IPS-15b (cell line): ENCODE measurements at regions not wholly inside any gene's neighbourhood (a gene's known extent, or its start where the extent isn't known, plus 50 kb on each side); places are given as distances from the start of the nearest gene placed in this dataset.
"Not testable (repeated sequence)": the region's sequence is repeated elsewhere in the genome, so short reads cannot be mapped to it uniquely, and the experiment has no call there.

Experiments used
- H3K27me3 ChIP-seq: one replicate; pipeline ENCODE4 v1.6.1; 2013; ENCODE audit warnings: low read length; ENCODE audit not compliant: control insufficient read depth, insufficient read depth
- H3K36me3 ChIP-seq: one replicate; pipeline ENCODE4 v1.6.1; 2013; ENCODE audit warnings: low read length; ENCODE audit not compliant: control insufficient read depth, insufficient read depth
- H3K4me1 ChIP-seq: one replicate; pipeline ENCODE4 v1.6.1; 2013; ENCODE audit warnings: mild to moderate bottlenecking, low read length; ENCODE audit not compliant: control insufficient read depth, insufficient read depth
- H3K4me3 ChIP-seq: one replicate; pipeline ENCODE4 v1.5.1; 2013; ENCODE audit warnings: low read depth, low read length
- H3K9ac ChIP-seq: one replicate; pipeline ENCODE4 v1.6.1; 2013; ENCODE audit warnings: low read depth, mild to moderate bottlenecking, low read length
- H3K9me3 ChIP-seq: one replicate; pipeline ENCODE4 v1.6.1; 2013; ENCODE audit warnings: mild to moderate bottlenecking, low read length; ENCODE audit not compliant: control insufficient read depth, insufficient read depth

- Histone ChIP-seq H3K4me3 (no peak overlapping the region), H3K27me3 (no peaks in the 10 kb centered on the region)
These were observed 281.7 kb downstream of the NXPE2 start for GRCh38 chr11:114959953-114960505.

GRCh38 chr11:114960819-114961218 lies 282.5 kb downstream of the NXPE2 start:
- not testable (repeated sequence) for H3K9ac ChIP-seq, H3K36me3 ChIP-seq, H3K27me3 ChIP-seq, H3K9me3 ChIP-seq, H3K4me1 ChIP-seq, H3K4me3 ChIP-seq

More at GRCh38 chr11:114959953-114960505, 281.7 kb downstream of the NXPE2 start:
- Histone ChIP-seq H3K4me1 (no peaks in the 10 kb centered on the region), H3K9ac (no peak overlapping the region), H3K36me3 (no peaks in the 10 kb centered on the region), H3K9me3 (no peaks in the 10 kb centered on the region)

- Histone ChIP-seq H3K9me3 (no peaks in the 10 kb centered on the region), H3K9ac (no peak overlapping the region), H3K27me3 (no peaks in the 10 kb centered on the region), H3K4me3 (no peak overlapping the region), H3K4me1 (no peaks in the 10 kb centered on the region), H3K36me3 (no peaks in the 10 kb centered on the region)
These were observed 286.4 kb downstream of the NXPE2 start for GRCh38 chr11:114964676-114965214.

GRCh38 chr11:114970927-114971645 lies 292.8 kb downstream of the NXPE2 start:
- H3K9ac ChIP-seq = no peak overlapping the region
- no peaks in the 10 kb centered on the region for H3K27me3 ChIP-seq
- no peaks in the 10 kb centered on the region for H3K4me1 ChIP-seq
- no peaks in the 10 kb centered on the region for H3K9me3 ChIP-seq
- no peak overlapping the region for H3K4me3 ChIP-seq
- no peaks in the 10 kb centered on the region for H3K36me3 ChIP-seq

GRCh38 chr11:114972105-114972504 lies 293.8 kb downstream of the NXPE2 start:
- Histone ChIP-seq H3K4me3 (no peak overlapping the region), H3K9ac (no peak overlapping the region), H3K9me3 (no peaks in the 10 kb centered on the region), H3K36me3 (no peaks in the 10 kb centered on the region), H3K27me3 (no peaks in the 10 kb centered on the region), H3K4me1 (no peaks in the 10 kb centered on the region)

- Histone ChIP-seq H3K9me3 (no peaks in the 10 kb centered on the region), H3K9ac (no peak overlapping the region), H3K4me3 (no peak overlapping the region), H3K36me3 (no peaks in the 10 kb centered on the region), H3K27me3 (no peaks in the 10 kb centered on the region), H3K4me1 (no peaks in the 10 kb centered on the region)
These were observed 299.3 kb downstream of the NXPE2 start for GRCh38 chr11:114977651-114978050.

GRCh38 chr11:114982141-114982540 lies 303.8 kb downstream of the NXPE2 start:
- no peak overlapping the region for H3K4me3 ChIP-seq
- H3K9me3 ChIP-seq = no peaks in the 10 kb centered on the region
- no peak overlapping the region for H3K9ac ChIP-seq
- H3K4me1 ChIP-seq = no peaks in the 10 kb centered on the region
- H3K27me3 ChIP-seq = no peaks in the 10 kb centered on the region
- no peaks in the 10 kb centered on the region for H3K36me3 ChIP-seq

- H3K9ac ChIP-seq = no peak overlapping the region
- no peaks in the 10 kb centered on the region for H3K9me3 ChIP-seq
- no peaks in the 10 kb centered on the region for H3K4me1 ChIP-seq
- no peaks in the 10 kb centered on the region for H3K36me3 ChIP-seq
- H3K4me3 ChIP-seq = no peak overlapping the region
- no peaks in the 10 kb centered on the region for H3K27me3 ChIP-seq
These were observed 306.4 kb downstream of the NXPE2 start for GRCh38 chr11:114984611-114985163.

- no peaks in the 10 kb centered on the region for H3K36me3 ChIP-seq
- no peak overlapping the region for H3K9ac ChIP-seq
- H3K27me3 ChIP-seq = no peaks in the 10 kb centered on the region
- no peaks in the 10 kb centered on the region for H3K9me3 ChIP-seq
- no peaks in the 10 kb centered on the region for H3K4me1 ChIP-seq
- H3K4me3 ChIP-seq = no peak overlapping the region
These were observed 308.0 kb downstream of the NXPE2 start for GRCh38 chr11:114986365-114986764.

GRCh38 chr11:114987186-114987760 lies 308.9 kb downstream of the NXPE2 start:
- no peaks in the 10 kb centered on the region for H3K36me3 ChIP-seq
- H3K9me3 ChIP-seq = no peaks in the 10 kb centered on the region
- H3K9ac ChIP-seq = no peak overlapping the region
- H3K27me3 ChIP-seq = no peaks in the 10 kb centered on the region
- no peaks in the 10 kb centered on the region for H3K4me1 ChIP-seq
- H3K4me3 ChIP-seq = no peak overlapping the region

- no peak overlapping the region for H3K4me3 ChIP-seq
- no peaks in the 10 kb centered on the region for H3K27me3 ChIP-seq
- no peaks in the 10 kb centered on the region for H3K4me1 ChIP-seq
- H3K36me3 ChIP-seq = no peaks in the 10 kb centered on the region
- no peaks in the 10 kb centered on the region for H3K9me3 ChIP-seq
- H3K9ac ChIP-seq = no peak overlapping the region
These were observed 310.3 kb downstream of the NXPE2 start for GRCh38 chr11:114988644-114989043.

GRCh38 chr11:114989536-114989935 lies 311.2 kb downstream of the NXPE2 start:
- Histone ChIP-seq H3K4me3 (no peak overlapping the region), H3K9ac (no peak overlapping the region), H3K27me3 (no peaks in the 10 kb centered on the region), H3K9me3 (no peaks in the 10 kb centered on the region), H3K4me1 (no peaks in the 10 kb centered on the region), H3K36me3 (no peaks in the 10 kb centered on the region)
